ENCODE measurements at regions not wholly inside any gene's neighbourhood (a gene's known extent, or its start where the extent isn't known, plus 50 kb on each side); places are given as distances from the start of the nearest gene placed in this dataset.

DNA sequence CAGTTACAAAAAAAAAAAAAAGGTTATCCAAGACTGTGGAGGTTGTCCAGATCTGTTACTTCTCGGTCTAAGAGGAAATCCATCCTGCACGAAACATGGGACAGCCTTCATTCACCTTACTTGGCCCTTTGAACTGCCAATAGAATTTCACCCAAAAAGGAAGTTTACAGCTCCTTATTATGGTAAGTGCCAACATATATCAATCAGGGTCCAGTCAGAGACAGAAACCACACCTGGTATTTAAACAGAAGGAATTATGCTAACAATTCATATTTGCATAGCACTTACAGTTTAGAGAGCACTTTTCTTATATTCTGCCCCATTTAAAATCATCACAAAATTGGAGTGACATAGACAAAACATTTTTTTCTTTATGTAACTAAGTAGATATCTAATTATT, 93.6 kb upstream of the PTPN3 start:
- Histone ChIP-seq H3K36me3 (ENCODE audit: control insufficient read depth in 2 of 3, insufficient read depth in 3 of 3, low read length in 3 of 3) (no peaks in the 10 kb centered on the region), H3K27me3 (ENCODE audit: control insufficient read depth in 2 of 2, insufficient read depth in 2 of 2, low read length in 2 of 2) (no peaks in the 10 kb centered on the region), H3K27ac (ENCODE audit: low read depth, low read length) (no peak overlapping the region), H3K4me1 (ENCODE audit: control insufficient read depth in 2 of 2, insufficient read depth in 2 of 2, low read length in 2 of 2) (no peaks in the 10 kb centered on the region), H3K9me3 (ENCODE audit: control insufficient read depth in 2 of 3, low read length in 3 of 3) (no peaks in the 10 kb centered on the region), H3K4me3 (ENCODE audit: low read length) (no peak overlapping the region)
- Mint-ChIP-seq H3K27ac (no peak overlapping the region), H3K4me3 (no peak overlapping the region), H3K4me1 (peaks cover 0 to 2% (median 0%) of the 10 kb centered on the region in 7 donors), H3K27me3 (peaks cover 15 to 23% (median 23%) of the 10 kb centered on the region in 5 donors), H3K36me3 (no peaks in the 10 kb centered on the region), H3K9me3 (peaks cover 0 to 9% (median 0%) of the 10 kb centered on the region in 11 donors)
- intact Hi-C loops (cut with micrococcal nuclease) = no loop called here
- ChIA-PET POLR2A (no interaction called here), CTCF (no interaction called here)
- ATAC-seq (no peak), DNase-seq (no peak)

DNA sequence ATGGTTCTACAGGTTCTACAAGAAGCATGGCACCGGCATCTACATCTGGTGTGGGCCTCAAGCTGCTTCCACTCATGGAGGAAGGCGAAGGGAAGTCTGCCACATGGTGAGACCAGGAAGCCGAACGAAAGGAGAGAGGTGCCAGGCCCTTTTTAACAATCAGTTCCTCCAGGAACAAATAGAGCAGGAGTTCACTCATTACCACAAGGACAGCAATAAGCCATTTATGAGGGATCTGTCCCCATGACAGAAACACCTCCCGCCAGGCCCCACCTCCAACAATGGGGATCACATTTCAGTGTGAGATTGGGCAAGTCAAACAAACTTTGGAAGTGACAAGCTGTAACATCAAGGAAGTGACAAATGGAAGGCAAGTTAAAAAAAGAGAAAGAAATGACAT, 95.5 kb upstream of the PTPN3 start:
- CTCF ChIA-PET = interaction anchor here (0.6 kb wide), 1 partner anchor 1481 kb away, joined by 3 read pairs; no protein-coding TSS in a partner anchor
- H3K9me3 ChIP-seq (ENCODE audit: control insufficient read depth in 2 of 3, low read length in 3 of 3) = no peaks in the 10 kb centered on the region
- Mint-ChIP-seq H3K4me3 (no peak overlapping the region), H3K27ac (no peak overlapping the region), H3K27me3 (peaks cover 15 to 23% (median 20%) of the 10 kb centered on the region in 5 donors), H3K9me3 (peaks cover 0 to 10% (median 1%) of the 10 kb centered on the region in 11 donors), H3K4me1 (no peaks in the 10 kb centered on the region), H3K36me3 (no peaks in the 10 kb centered on the region)
- H3K36me3 ChIP-seq (ENCODE audit: control insufficient read depth in 2 of 3, insufficient read depth in 3 of 3, low read length in 3 of 3) = no peaks in the 10 kb centered on the region
- no peak overlapping the region for H3K27ac ChIP-seq (ENCODE audit: low read depth, low read length)
- ATAC-seq (no peak), DNase-seq (no peak)
- POLR2A ChIA-PET = no interaction called here
- H3K4me3 ChIP-seq (ENCODE audit: low read length) = no peak overlapping the region
- H3K4me1 ChIP-seq (ENCODE audit: control insufficient read depth in 2 of 2, insufficient read depth in 2 of 2, low read length in 2 of 2) = no peaks in the 10 kb centered on the region
- no peaks in the 10 kb centered on the region for H3K27me3 ChIP-seq (ENCODE audit: control insufficient read depth in 2 of 2, insufficient read depth in 2 of 2, low read length in 2 of 2)
- intact Hi-C loops (cut with micrococcal nuclease) = no loop called here

DNA sequence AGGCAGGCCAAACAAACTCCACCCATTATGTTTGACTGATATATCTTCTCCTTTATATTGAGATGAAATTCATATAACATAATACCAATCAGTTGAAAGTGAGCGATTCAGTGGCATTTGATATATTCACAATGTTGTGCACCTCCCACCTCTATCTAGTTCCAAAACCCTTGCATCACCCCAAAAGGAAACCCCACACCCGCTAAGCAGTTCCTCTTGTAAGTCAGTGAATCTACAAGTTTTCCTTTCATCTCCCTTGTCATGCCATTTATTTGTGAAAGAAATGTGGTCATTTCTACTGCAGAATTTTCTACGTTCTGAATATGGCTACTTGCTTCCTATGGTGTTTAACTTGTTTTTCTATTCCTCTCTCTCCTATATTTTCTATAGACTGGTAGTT, 99.4 kb upstream of the PTPN3 start:
- Histone ChIP-seq H3K27me3 (ENCODE audit: control insufficient read depth in 2 of 2, insufficient read depth in 2 of 2, low read length in 2 of 2) (no peaks in the 10 kb centered on the region), H3K4me1 (ENCODE audit: control insufficient read depth in 2 of 2, insufficient read depth in 2 of 2, low read length in 2 of 2) (no peaks in the 10 kb centered on the region), H3K9me3 (ENCODE audit: control insufficient read depth in 2 of 3, low read length in 3 of 3) (no peaks in the 10 kb centered on the region), H3K4me3 (ENCODE audit: low read length) (no peak overlapping the region), H3K36me3 (ENCODE audit: control insufficient read depth in 2 of 3, insufficient read depth in 3 of 3, low read length in 3 of 3) (no peaks in the 10 kb centered on the region), H3K27ac (ENCODE audit: low read depth, low read length) (no peak overlapping the region)
- ChIA-PET POLR2A (no interaction called here), CTCF (no interaction called here)
- Mint-ChIP-seq H3K27ac (no peak overlapping the region), H3K27me3 (peaks cover 6 to 22% (median 16%) of the 10 kb centered on the region in 5 donors), H3K9me3 (peaks cover 0 to 18% (median 0%) of the 10 kb centered on the region in 11 donors), H3K4me3 (no peak overlapping the region), H3K36me3 (no peaks in the 10 kb centered on the region), H3K4me1 (no peaks in the 10 kb centered on the region)
- DNase-seq (no peak), ATAC-seq (no peak)
- intact Hi-C loops (cut with micrococcal nuclease) = no loop called here

DNA sequence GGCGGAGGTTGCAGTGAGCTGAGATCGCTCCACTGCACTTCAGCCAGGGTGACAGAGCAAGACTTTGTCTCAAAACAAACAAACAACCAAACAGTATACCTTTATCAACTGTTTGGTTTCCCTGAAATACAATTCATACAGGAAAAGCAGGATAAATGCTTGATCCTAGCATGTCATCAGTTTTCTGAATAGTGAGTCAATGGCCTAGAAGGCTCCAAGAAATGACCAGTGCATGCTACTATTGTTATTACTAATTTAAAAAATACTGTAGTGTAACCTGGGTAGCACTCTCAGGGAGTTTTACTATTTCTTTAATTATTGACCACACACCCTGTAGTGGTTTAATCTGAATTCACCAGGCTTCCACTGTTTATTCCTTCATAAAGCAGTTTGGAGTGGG, 101.0 kb upstream of the PTPN3 start:
- ATAC-seq (no peak), DNase-seq (no peak)
- H3K27ac Mint-ChIP-seq = no peak overlapping the region
- peaks cover 0 to 15% (median 14%) of the 10 kb centered on the region in 5 donors for H3K27me3 Mint-ChIP-seq
- ChIA-PET POLR2A (no interaction called here), CTCF (no interaction called here)
- Histone ChIP-seq H3K4me3 (ENCODE audit: low read length) (no peak overlapping the region), H3K4me1 (ENCODE audit: control insufficient read depth in 2 of 2, insufficient read depth in 2 of 2, low read length in 2 of 2) (no peaks in the 10 kb centered on the region), H3K36me3 (ENCODE audit: control insufficient read depth in 2 of 3, insufficient read depth in 3 of 3, low read length in 3 of 3) (no peaks in the 10 kb centered on the region), H3K27ac (ENCODE audit: low read depth, low read length) (no peak overlapping the region), H3K27me3 (ENCODE audit: control insufficient read depth in 2 of 2, insufficient read depth in 2 of 2, low read length in 2 of 2) (no peaks in the 10 kb centered on the region), H3K9me3 (ENCODE audit: control insufficient read depth in 2 of 3, low read length in 3 of 3) (no peaks in the 10 kb centered on the region)
- no peak overlapping the region for H3K4me3 Mint-ChIP-seq
- intact Hi-C loops (cut with micrococcal nuclease) = no loop called here
- H3K36me3 Mint-ChIP-seq = no peaks in the 10 kb centered on the region
- H3K4me1 Mint-ChIP-seq = no peaks in the 10 kb centered on the region
- peaks cover 0 to 14% (median 0%) of the 10 kb centered on the region in 11 donors for H3K9me3 Mint-ChIP-seq

DNA sequence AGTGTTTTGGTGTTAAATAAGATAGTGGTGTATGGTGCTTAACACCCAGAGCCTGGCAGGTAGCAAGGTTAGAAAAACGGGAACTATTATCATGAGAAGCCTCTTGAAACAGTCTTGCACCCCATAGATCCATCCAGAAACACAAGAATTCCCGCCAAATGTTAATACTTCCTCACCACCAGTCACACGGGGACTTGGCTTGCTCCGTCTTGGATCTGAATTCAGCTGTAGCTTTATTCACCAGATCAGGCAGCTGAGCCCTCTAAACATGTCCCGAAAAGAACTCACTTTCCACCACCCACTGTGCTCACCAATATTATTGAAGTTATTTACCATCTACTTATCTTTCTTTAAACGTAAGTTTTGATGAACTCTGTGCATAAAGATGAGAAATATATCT, 101.6 kb upstream of the PTPN3 start:
- Mint-ChIP-seq H3K4me3 (no peak overlapping the region), H3K4me1 (no peaks in the 10 kb centered on the region), H3K27me3 (peaks cover 0 to 15% (median 9%) of the 10 kb centered on the region in 5 donors), H3K9me3 (peaks cover 0 to 14% (median 2%) of the 10 kb centered on the region in 11 donors), H3K36me3 (no peaks in the 10 kb centered on the region), H3K27ac (no peak overlapping the region)
- no peaks in the 10 kb centered on the region for H3K27me3 ChIP-seq (ENCODE audit: control insufficient read depth in 2 of 2, insufficient read depth in 2 of 2, low read length in 2 of 2)
- intact Hi-C loops (cut with micrococcal nuclease) = no loop called here
- H3K4me1 ChIP-seq (ENCODE audit: control insufficient read depth in 2 of 2, insufficient read depth in 2 of 2, low read length in 2 of 2) = no peaks in the 10 kb centered on the region
- no peak for ATAC-seq
- H3K36me3 ChIP-seq (ENCODE audit: control insufficient read depth in 2 of 3, insufficient read depth in 3 of 3, low read length in 3 of 3) = no peaks in the 10 kb centered on the region
- DNase-seq = no peak
- ChIA-PET POLR2A (no interaction called here), CTCF (no interaction called here)
- no peaks in the 10 kb centered on the region for H3K9me3 ChIP-seq (ENCODE audit: control insufficient read depth in 2 of 3, low read length in 3 of 3)
- H3K4me3 ChIP-seq (ENCODE audit: low read length) = no peak overlapping the region
- H3K27ac ChIP-seq (ENCODE audit: low read depth, low read length) = no peak overlapping the region

DNA sequence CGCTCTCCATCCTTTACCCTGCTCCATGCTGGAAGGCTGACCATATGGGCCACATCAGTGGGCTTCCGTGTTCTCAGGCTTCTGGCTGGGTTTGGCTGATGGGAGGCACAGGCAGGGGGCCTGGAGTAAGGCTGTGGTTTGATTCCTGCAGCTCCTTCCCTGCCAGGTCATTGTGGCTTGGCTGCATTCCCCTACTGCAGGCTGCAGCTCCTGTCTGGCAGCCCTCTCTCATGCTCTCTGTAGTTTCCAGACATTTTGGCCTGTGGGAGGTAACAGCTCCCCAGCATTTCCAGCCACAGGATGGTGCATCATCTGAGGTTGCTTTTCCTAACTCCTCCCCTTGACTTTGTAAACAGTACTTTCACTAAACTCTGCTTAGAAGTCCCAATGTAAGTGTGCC, 102.0 kb upstream of the PTPN3 start:
- Mint-ChIP-seq H3K4me1 (no peaks in the 10 kb centered on the region), H3K4me3 (no peak overlapping the region), H3K27ac (no peak overlapping the region), H3K9me3 (peaks cover 0 to 14% (median 2%) of the 10 kb centered on the region in 11 donors), H3K36me3 (no peaks in the 10 kb centered on the region), H3K27me3 (peaks cover 0 to 14% (median 11%) of the 10 kb centered on the region in 5 donors)
- Histone ChIP-seq H3K27me3 (ENCODE audit: control insufficient read depth in 2 of 2, insufficient read depth in 2 of 2, low read length in 2 of 2) (no peaks in the 10 kb centered on the region), H3K4me3 (ENCODE audit: low read length) (no peak overlapping the region), H3K27ac (ENCODE audit: low read depth, low read length) (no peak overlapping the region), H3K36me3 (ENCODE audit: control insufficient read depth in 2 of 3, insufficient read depth in 3 of 3, low read length in 3 of 3) (no peaks in the 10 kb centered on the region), H3K9me3 (ENCODE audit: control insufficient read depth in 2 of 3, low read length in 3 of 3) (no peaks in the 10 kb centered on the region), H3K4me1 (ENCODE audit: control insufficient read depth in 2 of 2, insufficient read depth in 2 of 2, low read length in 2 of 2) (no peaks in the 10 kb centered on the region)
- POLR2A ChIA-PET = no interaction called here
- DNase-seq (no peak), ATAC-seq (no peak)
- intact Hi-C loops (cut with micrococcal nuclease) = no loop called here
- CTCF ChIA-PET = no interaction called here

DNA sequence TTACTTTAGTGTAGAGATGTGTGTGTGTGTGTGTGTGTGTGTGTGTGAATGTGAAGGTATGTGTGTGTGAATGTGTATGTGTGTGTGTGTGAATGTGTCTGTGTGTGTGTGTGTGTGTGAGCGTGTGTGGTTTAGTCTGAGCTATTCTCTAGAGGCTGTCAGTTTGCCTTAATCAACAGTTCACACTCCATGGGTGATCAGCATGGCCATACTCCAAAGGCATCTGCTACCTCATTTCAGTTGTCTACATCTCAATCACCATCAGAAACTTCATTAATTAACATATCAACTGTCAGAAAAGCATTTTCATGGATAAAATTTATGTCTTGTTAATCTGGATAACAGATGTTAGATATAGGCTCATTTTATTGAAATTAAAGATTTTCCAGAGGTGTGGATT, 103.1 kb upstream of the PTPN3 start:
- H3K27ac ChIP-seq (ENCODE audit: low read depth, low read length) = no peak overlapping the region
- Mint-ChIP-seq H3K4me1 (no peaks in the 10 kb centered on the region), H3K4me3 (no peak overlapping the region), H3K9me3 (peaks cover 0 to 14% (median 2%) of the 10 kb centered on the region in 11 donors), H3K36me3 (no peaks in the 10 kb centered on the region), H3K27me3 (peaks cover 0 to 20% (median 11%) of the 10 kb centered on the region in 5 donors), H3K27ac (no peak overlapping the region)
- intact Hi-C loops (cut with micrococcal nuclease) = no loop called here
- no peak for ATAC-seq
- ChIA-PET CTCF (no interaction called here), POLR2A (no interaction called here)
- no peak for DNase-seq
- H3K27me3 ChIP-seq (ENCODE audit: control insufficient read depth in 2 of 2, insufficient read depth in 2 of 2, low read length in 2 of 2) = no peaks in the 10 kb centered on the region
- no peaks in the 10 kb centered on the region for H3K9me3 ChIP-seq (ENCODE audit: control insufficient read depth in 2 of 3, low read length in 3 of 3)
- no peaks in the 10 kb centered on the region for H3K36me3 ChIP-seq (ENCODE audit: control insufficient read depth in 2 of 3, insufficient read depth in 3 of 3, low read length in 3 of 3)
- H3K4me3 ChIP-seq (ENCODE audit: low read length) = no peak overlapping the region
- H3K4me1 ChIP-seq (ENCODE audit: control insufficient read depth in 2 of 2, insufficient read depth in 2 of 2, low read length in 2 of 2) = no peaks in the 10 kb centered on the region
